H9 (cell line): ENCODE measurements at regions not wholly inside any gene's neighbourhood (a gene's known extent, or its start where the extent isn't known, plus 50 kb on each side); places are given as distances from the start of the nearest gene placed in this dataset.

ENCODE experiments used
- DNase-seq: peaks from one replicate; pipeline ENCODE4 v3.0.0-alpha.2; 2017
- H2AFZ ChIP-seq: one replicate; pipeline ENCODE4 v1.6.1; 2013; ENCODE audit warnings: mild to moderate bottlenecking, low read length, control low read depth, moderate library complexity
- H2AK5ac ChIP-seq: 2 replicates; pipeline ENCODE4 v1.6.1; 2013; ENCODE audit warnings: low read length, control low read depth, mixed read lengths; ENCODE audit not compliant: insufficient read length
- H2BK120ac ChIP-seq: one replicate; pipeline ENCODE4 v1.6.1; 2013; ENCODE audit warnings: low read depth, mild to moderate bottlenecking, low read length, control low read depth, inconsistent platforms; ENCODE audit not compliant: poor library complexity, severe bottlenecking
- H2BK12ac ChIP-seq: 2 replicates; pipeline ENCODE4 v1.6.1; 2013; ENCODE audit warnings: low read length, control low read depth, mixed read lengths, low read depth; ENCODE audit not compliant: insufficient read length
- H2BK15ac ChIP-seq: 2 replicates; pipeline ENCODE4 v1.6.1; 2013; ENCODE audit warnings: low read depth, low read length, control low read depth
- H2BK20ac ChIP-seq: one replicate; pipeline ENCODE4 v1.6.1; 2013; ENCODE audit warnings: low read depth, mild to moderate bottlenecking, low read length, control low read depth, inconsistent platforms; ENCODE audit not compliant: poor library complexity, severe bottlenecking
- H2BK5ac ChIP-seq: 2 replicates; pipeline ENCODE4 v1.6.1; 2013; ENCODE audit warnings: low read length, control low read depth, mixed read lengths; ENCODE audit not compliant: insufficient read length
- H3K14ac ChIP-seq: 2 replicates; pipeline ENCODE4 v1.6.1; 2013; ENCODE audit warnings: low read length, control low read depth; ENCODE audit not compliant: insufficient read depth
- H3K18ac ChIP-seq: 2 replicates; pipeline ENCODE4 v1.6.1; 2013; ENCODE audit warnings: low read depth, mild to moderate bottlenecking, mixed read lengths, low read length, control low read depth; ENCODE audit not compliant: insufficient read length
- H3K23ac ChIP-seq: 2 replicates; pipeline ENCODE4 v1.6.1; 2013; ENCODE audit warnings: low read length, control low read depth, mixed read lengths, low read depth; ENCODE audit not compliant: insufficient read length
- H3K23me2 ChIP-seq: 2 replicates; pipeline ENCODE4 v1.6.1; 2013; ENCODE audit warnings: low read depth, mild to moderate bottlenecking, mixed read lengths, low read length, control low read depth; ENCODE audit not compliant: insufficient read length, poor library complexity, severe bottlenecking
- H3K27ac ChIP-seq: 2 replicates; pipeline ENCODE4 v1.5.1; 2013; ENCODE audit warnings: low read length, control low read depth, mixed read lengths, low read depth; ENCODE audit not compliant: insufficient read length
- H3K27me3 ChIP-seq: 2 replicates; pipeline ENCODE4 v1.6.1; 2013; ENCODE audit warnings: low read length, control low read depth, inconsistent platforms; ENCODE audit not compliant: insufficient read depth
- H3K4ac ChIP-seq: 2 replicates; pipeline ENCODE4 v1.6.1; 2013; ENCODE audit warnings: low read depth, mild to moderate bottlenecking, control low read depth, inconsistent platforms, low read length, moderate library complexity
- H3K4me1 ChIP-seq: 2 replicates; pipeline ENCODE4 v1.6.1; 2013; ENCODE audit warnings: low read length, control low read depth, inconsistent platforms; ENCODE audit not compliant: insufficient read depth
- H3K4me2 ChIP-seq: 2 replicates; pipeline ENCODE4 v1.6.1; 2013; ENCODE audit warnings: low read length, control low read depth, mixed read lengths; ENCODE audit not compliant: insufficient read length, insufficient read depth
- H3K56ac ChIP-seq: 2 replicates; pipeline ENCODE4 v1.6.1; 2013; ENCODE audit warnings: low read depth, mild to moderate bottlenecking, mixed read lengths, low read length, control low read depth; ENCODE audit not compliant: insufficient read length
- H3K79me1 ChIP-seq: 2 replicates; pipeline ENCODE4 v1.6.1; 2013; ENCODE audit warnings: low read depth, mild to moderate bottlenecking, moderate library complexity, low read length, control low read depth, inconsistent platforms; ENCODE audit not compliant: insufficient read depth, poor library complexity, severe bottlenecking
- H3K79me2 ChIP-seq: 2 replicates; pipeline ENCODE4 v1.6.1; 2013; ENCODE audit warnings: low read length, control low read depth, inconsistent platforms; ENCODE audit not compliant: insufficient read depth
- H3K9ac ChIP-seq: 2 replicates; pipeline ENCODE4 v1.6.1; 2013; ENCODE audit warnings: low read length, control low read depth, mixed read lengths; ENCODE audit not compliant: insufficient read length; ENCODE audit errors: extremely low read depth
- H3K9me3 ChIP-seq: one replicate; pipeline ENCODE4 v1.6.1; 2013; ENCODE audit warnings: low read depth, low read length, inconsistent platforms; ENCODE audit not compliant: control insufficient read depth
- H3T11ph ChIP-seq: one replicate; pipeline ENCODE4 v1.6.1; 2013; ENCODE audit warnings: mild to moderate bottlenecking, low read length, control low read depth, inconsistent platforms
- H4K20me1 ChIP-seq: one replicate; pipeline ENCODE4 v1.6.1; 2013; ENCODE audit not compliant: control insufficient read depth, insufficient read length, insufficient read depth
- H4K5ac ChIP-seq: 2 replicates; pipeline ENCODE4 v1.6.1; 2013; ENCODE audit warnings: low read depth, mild to moderate bottlenecking, mixed read lengths, low read length, control low read depth; ENCODE audit not compliant: insufficient read length
- H4K8ac ChIP-seq: replicated peaks from 2 replicates; pipeline ENCODE4 v1.6.1; 2013; ENCODE audit warnings: low read length, control low read depth, mixed read lengths, low read depth; ENCODE audit not compliant: insufficient read length
- H4K91ac ChIP-seq: 2 replicates; pipeline ENCODE4 v1.6.1; 2013; ENCODE audit warnings: low read depth, mild to moderate bottlenecking, moderate library complexity, mixed read lengths, low read length, control low read depth; ENCODE audit not compliant: insufficient read length
- H3K27ac Mint-ChIP-seq, 3 experiments: 2 replicates in 2 of 3; 3 replicates in 1 of 3; pipeline ENCODE4 v1.8.0; 2020 to 2021; ENCODE audit warnings: mixed read lengths in 3 of 3, mild to moderate bottlenecking in 1 of 3, moderate library complexity in 1 of 3
- H3K27me3 Mint-ChIP-seq: 2 replicates; pipeline ENCODE4 v1.8.0; 2021; ENCODE audit warnings: low read depth, mild to moderate bottlenecking, moderate library complexity, mixed read lengths
- H3K36me3 Mint-ChIP-seq, 3 experiments: 2 replicates in 2 of 3; 3 replicates in 1 of 3; pipeline ENCODE4 v1.8.0; 2020 to 2021; ENCODE audit warnings: low read depth in 3 of 3, mixed read lengths in 3 of 3; ENCODE audit not compliant: insufficient read depth in 1 of 3
- H3K4me1 Mint-ChIP-seq, 2 experiments: 2 replicates each; pipeline ENCODE4 v1.8.0; 2020; ENCODE audit warnings: mixed read lengths in 2 of 2
- H3K4me3 Mint-ChIP-seq, 2 experiments: 2 replicates in 1 of 2; 3 replicates in 1 of 2; pipeline ENCODE4 v1.8.0; 2020 to 2021; ENCODE audit warnings: mild to moderate bottlenecking in 2 of 2, mixed read lengths in 2 of 2, moderate library complexity in 1 of 2
- H3K9me3 Mint-ChIP-seq, 2 experiments: 2 replicates in 1 of 2; 3 replicates in 1 of 2; pipeline ENCODE4 v1.8.0; 2020; ENCODE audit warnings: mild to moderate bottlenecking in 2 of 2, mixed read lengths in 2 of 2, moderate library complexity in 1 of 2
- WGBS: extraction: QIAGEN DNeasy Blood & Tissue Kit; methylation state at CpG from one replicate; pipeline ENCODE4 v1.1.7; 2013; ENCODE audit warnings: missing lambda C conversion rate, low lambda C conversion rate, mixed read lengths; ENCODE audit not compliant: insufficient read length; ENCODE audit errors: extremely low coverage; 5-methylcytosine and 5-hydroxymethylcytosine counted together
- TF ChIP-seq, protein P1 (sequence below): fragments of 200-600 bp; sonication (generic); conservative IDR thresholded peaks from 3 replicates; pipeline ENCODE4 v1.8.0; 2021; ENCODE audit warnings: antibody characterized with exemption, mild to moderate bottlenecking

GRCh38 chrX:137101273-137101990, 67.6 kb upstream of the GPR101 start:
- H3K27ac Mint-ChIP-seq: no peak overlapping the region
- no CpG with 5 or more reads among the region's 7 CpGs for WGBS
- no peak overlapping the region for H3K4me2 ChIP-seq

More at GRCh38 chrX:137101273-137101990, 67.6 kb upstream of the GPR101 start:
- peaks cover 3% of the 10 kb centered on the region for H3K27me3 Mint-ChIP-seq
- H3K27me3 ChIP-seq: no peaks in the 10 kb centered on the region; the same call in 1 of the 2 replicates
- no peak overlapping the region for H3K14ac ChIP-seq
- no peak overlapping the region for H3K9ac ChIP-seq
- no peak overlapping the region for H2BK5ac ChIP-seq
- no peak overlapping the region for H4K8ac ChIP-seq
- no peak overlapping the region for H2BK20ac ChIP-seq
- no peaks in the 10 kb centered on the region for H4K20me1 ChIP-seq
- no peak overlapping the region for H4K5ac ChIP-seq
- no peak overlapping the region for H2AFZ ChIP-seq
- no peak overlapping the region for H2BK12ac ChIP-seq
- H3K27ac ChIP-seq: no peak overlapping the region
- no peak overlapping the region for H4K91ac ChIP-seq
- H3K4me1 Mint-ChIP-seq: no peaks in the 10 kb centered on the region
- H3K23me2 ChIP-seq: no peaks in the 10 kb centered on the region
- H2AK5ac ChIP-seq: no peak overlapping the region
- H3K18ac ChIP-seq: no peak overlapping the region
- no peak overlapping the region for H3K4me3 Mint-ChIP-seq
- TF ChIP-seq, protein P1, sequence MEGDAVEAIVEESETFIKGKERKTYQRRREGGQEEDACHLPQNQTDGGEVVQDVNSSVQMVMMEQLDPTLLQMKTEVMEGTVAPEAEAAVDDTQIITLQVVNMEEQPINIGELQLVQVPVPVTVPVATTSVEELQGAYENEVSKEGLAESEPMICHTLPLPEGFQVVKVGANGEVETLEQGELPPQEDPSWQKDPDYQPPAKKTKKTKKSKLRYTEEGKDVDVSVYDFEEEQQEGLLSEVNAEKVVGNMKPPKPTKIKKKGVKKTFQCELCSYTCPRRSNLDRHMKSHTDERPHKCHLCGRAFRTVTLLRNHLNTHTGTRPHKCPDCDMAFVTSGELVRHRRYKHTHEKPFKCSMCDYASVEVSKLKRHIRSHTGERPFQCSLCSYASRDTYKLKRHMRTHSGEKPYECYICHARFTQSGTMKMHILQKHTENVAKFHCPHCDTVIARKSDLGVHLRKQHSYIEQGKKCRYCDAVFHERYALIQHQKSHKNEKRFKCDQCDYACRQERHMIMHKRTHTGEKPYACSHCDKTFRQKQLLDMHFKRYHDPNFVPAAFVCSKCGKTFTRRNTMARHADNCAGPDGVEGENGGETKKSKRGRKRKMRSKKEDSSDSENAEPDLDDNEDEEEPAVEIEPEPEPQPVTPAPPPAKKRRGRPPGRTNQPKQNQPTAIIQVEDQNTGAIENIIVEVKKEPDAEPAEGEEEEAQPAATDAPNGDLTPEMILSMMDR: no peak
- peaks cover 55 to 58% of the 10 kb centered on the region in 2 experiments for H3K9me3 Mint-ChIP-seq
- H3K4me1 ChIP-seq: no peaks in the 10 kb centered on the region
- H3K4ac ChIP-seq: no peak overlapping the region
- H3K56ac ChIP-seq: no peak overlapping the region
- H2BK120ac ChIP-seq: no peak overlapping the region
- H3K36me3 Mint-ChIP-seq: no peaks in the 10 kb centered on the region
- H3K23ac ChIP-seq: no peak overlapping the region
- H3K79me1 ChIP-seq: no peaks in the 10 kb centered on the region
- H3K9me3 ChIP-seq: peaks cover 49% of the 10 kb centered on the region
- H3T11ph ChIP-seq: no peak overlapping the region
- no peak overlapping the region for H2BK15ac ChIP-seq
- no peaks in the 10 kb centered on the region for H3K79me2 ChIP-seq
- no peak for DNase-seq
